ENCODE measurements at regions not wholly inside any gene's neighbourhood (a gene's known extent, or its start where the extent isn't known, plus 50 kb on each side); places are given as distances from the start of the nearest gene placed in this dataset.

- TF ChIP-seq ZNF621 (tag by site-specific recombination; IDR thresholded peaks at IDR 0.05) = no peak
Measured at GRCh38 chr12:96136725-96137378, 57.3 kb upstream of the ELK3 start (continued).

- Histone ChIP-seq H3K4me1 (ENCODE audit: control insufficient read depth, insufficient read depth, low read length) (no peaks in the 10 kb centered on the region), H3K27ac (ENCODE audit: extremely low read depth, low read depth, low read length) (no peak overlapping the region), H3K9me3 (ENCODE audit: control insufficient read depth, insufficient read depth, low read depth, low read length) (no peaks in the 10 kb centered on the region), H3K36me3 (ENCODE audit: control insufficient read depth in 2 of 2, insufficient read depth in 1 of 2, low read length in 2 of 2) (no peaks in the 10 kb centered on the region), H3K4me3 (ENCODE audit: low read depth, low read length) (no peak overlapping the region)
- CTCF ChIA-PET = interaction anchor here (1.1 kb wide), 1 partner anchor 75 kb away, joined by 3 read pairs; no protein-coding TSS in a partner anchor
- POLR2A ChIA-PET = no interaction called here
- no peak for TF ChIP-seq ZNF791 (tag by site-specific recombination; IDR thresholded peaks at IDR 0.05)
- TF ChIP-seq PRDM1 (tag by site-specific recombination; IDR thresholded peaks at IDR 0.05) = no peak
- TF ChIP-seq ZNF292 (tag by site-specific recombination; IDR thresholded peaks at IDR 0.05; ENCODE audit: borderline replicate concordance, low read depth) = no peak
- TF ChIP-seq ZNF785 (tag by site-specific recombination; IDR thresholded peaks at IDR 0.05) = no peak
- TF ChIP-seq, protein P1, sequence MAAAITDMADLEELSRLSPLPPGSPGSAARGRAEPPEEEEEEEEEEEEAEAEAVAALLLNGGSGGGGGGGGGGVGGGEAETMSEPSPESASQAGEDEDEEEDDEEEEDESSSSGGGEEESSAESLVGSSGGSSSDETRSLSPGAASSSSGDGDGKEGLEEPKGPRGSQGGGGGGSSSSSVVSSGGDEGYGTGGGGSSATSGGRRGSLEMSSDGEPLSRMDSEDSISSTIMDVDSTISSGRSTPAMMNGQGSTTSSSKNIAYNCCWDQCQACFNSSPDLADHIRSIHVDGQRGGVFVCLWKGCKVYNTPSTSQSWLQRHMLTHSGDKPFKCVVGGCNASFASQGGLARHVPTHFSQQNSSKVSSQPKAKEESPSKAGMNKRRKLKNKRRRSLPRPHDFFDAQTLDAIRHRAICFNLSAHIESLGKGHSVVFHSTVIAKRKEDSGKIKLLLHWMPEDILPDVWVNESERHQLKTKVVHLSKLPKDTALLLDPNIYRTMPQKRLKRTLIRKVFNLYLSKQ (tag by site-specific recombination; IDR thresholded peaks at IDR 0.05; ENCODE audit: borderline replicate concordance) = no peak
- no peak for TF ChIP-seq ZNF280C (tag by site-specific recombination; IDR thresholded peaks at IDR 0.05)
- TF ChIP-seq, protein P2, sequence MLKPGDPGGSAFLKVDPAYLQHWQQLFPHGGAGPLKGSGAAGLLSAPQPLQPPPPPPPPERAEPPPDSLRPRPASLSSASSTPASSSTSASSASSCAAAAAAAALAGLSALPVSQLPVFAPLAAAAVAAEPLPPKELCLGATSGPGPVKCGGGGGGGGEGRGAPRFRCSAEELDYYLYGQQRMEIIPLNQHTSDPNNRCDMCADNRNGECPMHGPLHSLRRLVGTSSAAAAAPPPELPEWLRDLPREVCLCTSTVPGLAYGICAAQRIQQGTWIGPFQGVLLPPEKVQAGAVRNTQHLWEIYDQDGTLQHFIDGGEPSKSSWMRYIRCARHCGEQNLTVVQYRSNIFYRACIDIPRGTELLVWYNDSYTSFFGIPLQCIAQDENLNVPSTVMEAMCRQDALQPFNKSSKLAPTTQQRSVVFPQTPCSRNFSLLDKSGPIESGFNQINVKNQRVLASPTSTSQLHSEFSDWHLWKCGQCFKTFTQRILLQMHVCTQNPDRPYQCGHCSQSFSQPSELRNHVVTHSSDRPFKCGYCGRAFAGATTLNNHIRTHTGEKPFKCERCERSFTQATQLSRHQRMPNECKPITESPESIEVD (tag by site-specific recombination; IDR thresholded peaks at IDR 0.05) = no peak
- no peak for TF ChIP-seq ZNF18 (tag by site-specific recombination; IDR thresholded peaks at IDR 0.05)
- TF ChIP-seq ZNF548 (tag by site-specific recombination; IDR thresholded peaks at IDR 0.05) = no peak
- no peak for TF ChIP-seq KLF1 (tag by site-specific recombination; IDR thresholded peaks at IDR 0.05)
- TF ChIP-seq, protein P3, sequence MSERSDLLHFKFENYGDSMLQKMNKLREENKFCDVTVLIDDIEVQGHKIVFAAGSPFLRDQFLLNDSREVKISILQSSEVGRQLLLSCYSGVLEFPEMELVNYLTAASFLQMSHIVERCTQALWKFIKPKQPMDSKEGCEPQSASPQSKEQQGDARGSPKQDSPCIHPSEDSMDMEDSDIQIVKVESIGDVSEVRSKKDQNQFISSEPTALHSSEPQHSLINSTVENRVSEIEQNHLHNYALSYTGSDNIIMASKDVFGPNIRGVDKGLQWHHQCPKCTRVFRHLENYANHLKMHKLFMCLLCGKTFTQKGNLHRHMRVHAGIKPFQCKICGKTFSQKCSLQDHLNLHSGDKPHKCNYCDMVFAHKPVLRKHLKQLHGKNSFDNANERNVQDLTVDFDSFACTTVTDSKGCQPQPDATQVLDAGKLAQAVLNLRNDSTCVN (tag by site-specific recombination; optimal IDR thresholded peaks at IDR 0.05) = no peak
- TF ChIP-seq KLF8 (tag by site-specific recombination; IDR thresholded peaks at IDR 0.05) = no peak
- TF ChIP-seq ZBTB8A (tag by site-specific recombination; IDR thresholded peaks at IDR 0.05) = no peak
- no peak for TF ChIP-seq ZNF843 (tag by site-specific recombination; IDR thresholded peaks at IDR 0.05)
- TF ChIP-seq TSHZ1 (tag by site-specific recombination; IDR thresholded peaks at IDR 0.05; ENCODE audit: borderline replicate concordance) = no peak
- no peak for TF ChIP-seq ZNF530 (tag by site-specific recombination; IDR thresholded peaks at IDR 0.05; ENCODE audit: low read depth)
Measured at GRCh38 chr12:96140174-96140573, 54.0 kb upstream of the ELK3 start.
